Body of pancreas (tissue), 4 donors: ENCODE measurements at regions not wholly inside any gene's neighbourhood (a gene's known extent, or its start where the extent isn't known, plus 50 kb on each side); places are given as distances from the start of the nearest gene placed in this dataset.

Experiments
- POLR2A ChIP-seq, 3 donors: fragments of 450-650 bp; IDR thresholded peaks; one replicate each; pipeline ENCODE4 v1.6.1; 2016; ENCODE audit warnings: antibody characterized with exemption in 3 of 3, mild to moderate bottlenecking in 2 of 3
- TF ChIP-seq, protein P1 (sequence below), 7 experiments: fragments of 450-650 bp in 4 of 7; fragments of 200-600 bp in 3 of 7; sonication (generic) in 3 of 7; IDR thresholded peaks; one replicate each; pipeline ENCODE4 v1.5.1; 2016 to 2019; ENCODE audit warnings: antibody characterized with exemption in 7 of 7

DNA sequence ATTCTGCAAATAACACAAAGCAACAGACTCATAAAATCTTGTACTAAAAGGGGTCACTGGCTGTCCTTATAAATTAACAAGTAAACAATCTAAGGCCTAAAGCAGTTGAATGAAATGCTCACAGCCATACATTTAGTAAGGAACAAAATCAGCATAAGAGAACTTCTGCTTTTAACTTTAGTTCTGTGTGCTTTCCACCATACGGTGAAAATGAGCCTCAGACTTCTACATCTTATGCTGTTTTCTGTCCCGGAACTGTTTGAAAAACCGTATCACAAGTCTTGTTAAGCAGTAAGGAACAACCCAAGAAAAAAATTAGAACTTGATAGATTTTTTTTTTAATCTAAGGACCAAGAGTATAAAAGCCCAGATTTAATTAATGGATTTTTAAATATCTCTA, 549.1 kb upstream of the MIR17HG start:
- TF ChIP-seq, protein P1, sequence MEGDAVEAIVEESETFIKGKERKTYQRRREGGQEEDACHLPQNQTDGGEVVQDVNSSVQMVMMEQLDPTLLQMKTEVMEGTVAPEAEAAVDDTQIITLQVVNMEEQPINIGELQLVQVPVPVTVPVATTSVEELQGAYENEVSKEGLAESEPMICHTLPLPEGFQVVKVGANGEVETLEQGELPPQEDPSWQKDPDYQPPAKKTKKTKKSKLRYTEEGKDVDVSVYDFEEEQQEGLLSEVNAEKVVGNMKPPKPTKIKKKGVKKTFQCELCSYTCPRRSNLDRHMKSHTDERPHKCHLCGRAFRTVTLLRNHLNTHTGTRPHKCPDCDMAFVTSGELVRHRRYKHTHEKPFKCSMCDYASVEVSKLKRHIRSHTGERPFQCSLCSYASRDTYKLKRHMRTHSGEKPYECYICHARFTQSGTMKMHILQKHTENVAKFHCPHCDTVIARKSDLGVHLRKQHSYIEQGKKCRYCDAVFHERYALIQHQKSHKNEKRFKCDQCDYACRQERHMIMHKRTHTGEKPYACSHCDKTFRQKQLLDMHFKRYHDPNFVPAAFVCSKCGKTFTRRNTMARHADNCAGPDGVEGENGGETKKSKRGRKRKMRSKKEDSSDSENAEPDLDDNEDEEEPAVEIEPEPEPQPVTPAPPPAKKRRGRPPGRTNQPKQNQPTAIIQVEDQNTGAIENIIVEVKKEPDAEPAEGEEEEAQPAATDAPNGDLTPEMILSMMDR (IDR thresholded peaks at IDR 0.05): no peak
- no peak for TF ChIP-seq POLR2A (IDR thresholded peaks at IDR 0.05)
